SU-DHL-6 (cell line): ENCODE measurements at regions not wholly inside any gene's neighbourhood (a gene's known extent, or its start where the extent isn't known, plus 50 kb on each side); places are given as distances from the start of the nearest gene placed in this dataset.

Source experiments
- CTCF ChIP-seq: fragments of 200-600 bp; sonication (generic); IDR thresholded peaks from one replicate; pipeline ENCODE4 v1.5.1; 2017; ENCODE audit warnings: antibody characterized with exemption, mild to moderate bottlenecking, low read length, moderate library complexity; ENCODE audit not compliant: insufficient read depth, poor library complexity, severe bottlenecking
- EZH2phosphoT487 ChIP-seq: fragments of 200-600 bp; sonication (generic), shearing (Covaris generic); conservative IDR thresholded peaks from 2 replicates; pipeline ENCODE4 v1.6.1; 2018; ENCODE audit warnings: mild to moderate bottlenecking, antibody characterized with exemption, low read length, moderate library complexity, mixed read lengths

DNA sequence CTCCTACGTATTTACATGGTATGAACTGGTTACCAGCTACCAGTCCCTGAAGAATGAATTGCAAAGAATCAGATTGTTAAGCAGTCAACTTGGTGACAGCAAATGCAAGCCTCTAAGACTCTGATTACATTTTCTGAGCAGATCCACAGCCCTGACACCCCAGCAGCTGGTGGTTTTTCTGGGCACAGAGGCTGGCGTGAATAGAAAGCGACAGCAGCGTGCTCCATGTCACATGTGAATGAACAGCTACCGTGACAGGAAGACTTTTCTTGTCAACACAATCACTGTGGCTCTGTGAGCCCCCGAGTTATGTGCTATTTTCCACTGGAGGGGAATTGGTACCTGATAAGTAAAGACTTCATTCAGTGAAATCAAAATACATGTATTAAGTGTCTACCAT is 93.2 kb upstream of the CBLN2 start:
- TF ChIP-seq CTCF (no peak), EZH2phosphoT487 (no peak)
